ENCODE measurements at regions not wholly inside any gene's neighbourhood (a gene's known extent, or its start where the extent isn't known, plus 50 kb on each side); places are given as distances from the start of the nearest gene placed in this dataset.

DNA sequence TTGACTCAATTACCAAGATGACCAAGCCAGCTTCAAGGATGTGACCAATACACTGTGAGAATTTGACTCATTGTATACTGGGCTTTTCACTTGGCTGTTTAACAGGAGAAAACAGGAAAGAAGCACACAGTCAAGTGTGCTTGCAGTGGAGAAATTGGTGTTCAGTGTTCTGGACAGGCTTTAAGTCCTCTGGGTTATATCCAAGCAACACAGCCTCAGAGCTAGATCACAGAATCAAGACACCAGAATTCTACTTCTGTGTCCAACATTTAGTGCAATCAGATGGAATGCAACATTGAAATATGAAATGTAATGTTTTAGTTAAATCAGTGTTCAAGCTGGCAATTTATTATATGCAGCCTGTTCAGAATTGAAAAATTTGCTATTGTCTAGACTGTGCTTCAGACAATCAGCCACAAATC lies 694.4 kb downstream of the LTN1 start:
- Histone ChIP-seq H3K36me3 (ENCODE audit: low read length) (no peaks in the 10 kb centered on the region), H2AFZ (ENCODE audit: low read depth, low read length, severe bottlenecking) (no peak overlapping the region), H4K20me1 (ENCODE audit: low read depth, low read length) (no peaks in the 10 kb centered on the region), H3K27ac (ENCODE audit: low read depth, low read length) (no peak overlapping the region), H3K79me2 (ENCODE audit: insufficient read depth, low read length) (no peaks in the 10 kb centered on the region), H3K9me2 (replicated peaks; ENCODE audit: insufficient read depth, low read length) (no peaks in the 10 kb centered on the region), H3K9me3 (ENCODE audit: insufficient read depth, low read length) (no peaks in the 10 kb centered on the region), H3K27me3 (ENCODE audit: low read length) (no peaks in the 10 kb centered on the region), H3K4me2 (ENCODE audit: low read depth, low read length, poor library complexity, severe bottlenecking) (no peak overlapping the region), H3K4me3 (ENCODE audit: insufficient read depth, low read length, poor library complexity, severe bottlenecking) (no peak overlapping the region), H3K9ac (ENCODE audit: low read length) (no peak overlapping the region), H3F3A (ENCODE audit: insufficient read depth) (no peaks in the 10 kb centered on the region)
- TF ChIP-seq, protein P1, sequence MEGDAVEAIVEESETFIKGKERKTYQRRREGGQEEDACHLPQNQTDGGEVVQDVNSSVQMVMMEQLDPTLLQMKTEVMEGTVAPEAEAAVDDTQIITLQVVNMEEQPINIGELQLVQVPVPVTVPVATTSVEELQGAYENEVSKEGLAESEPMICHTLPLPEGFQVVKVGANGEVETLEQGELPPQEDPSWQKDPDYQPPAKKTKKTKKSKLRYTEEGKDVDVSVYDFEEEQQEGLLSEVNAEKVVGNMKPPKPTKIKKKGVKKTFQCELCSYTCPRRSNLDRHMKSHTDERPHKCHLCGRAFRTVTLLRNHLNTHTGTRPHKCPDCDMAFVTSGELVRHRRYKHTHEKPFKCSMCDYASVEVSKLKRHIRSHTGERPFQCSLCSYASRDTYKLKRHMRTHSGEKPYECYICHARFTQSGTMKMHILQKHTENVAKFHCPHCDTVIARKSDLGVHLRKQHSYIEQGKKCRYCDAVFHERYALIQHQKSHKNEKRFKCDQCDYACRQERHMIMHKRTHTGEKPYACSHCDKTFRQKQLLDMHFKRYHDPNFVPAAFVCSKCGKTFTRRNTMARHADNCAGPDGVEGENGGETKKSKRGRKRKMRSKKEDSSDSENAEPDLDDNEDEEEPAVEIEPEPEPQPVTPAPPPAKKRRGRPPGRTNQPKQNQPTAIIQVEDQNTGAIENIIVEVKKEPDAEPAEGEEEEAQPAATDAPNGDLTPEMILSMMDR (IDR thresholded peaks at IDR 0.05; ENCODE audit: insufficient read depth, low read length, poor library complexity, severe bottlenecking), result no peak
- no peak for TF ChIP-seq EZH2phosphoT487 (conservative IDR thresholded peaks at IDR 0.05; ENCODE audit: low read length)

GRCh38 chr21:28294051-28294450 lies 698.6 kb downstream of the LTN1 start:
- Histone ChIP-seq H3K9me3 (ENCODE audit: insufficient read depth, low read length) (no peaks in the 10 kb centered on the region), H3K9me2 (replicated peaks; ENCODE audit: insufficient read depth, low read length) (no peaks in the 10 kb centered on the region), H3K4me3 (ENCODE audit: insufficient read depth, low read length, poor library complexity, severe bottlenecking) (no peak overlapping the region), H3K4me2 (ENCODE audit: low read depth, low read length, poor library complexity, severe bottlenecking) (no peak overlapping the region), H3K36me3 (ENCODE audit: low read length) (no peaks in the 10 kb centered on the region), H2AFZ (ENCODE audit: low read depth, low read length, severe bottlenecking) (no peak overlapping the region), H3K27ac (ENCODE audit: low read depth, low read length) (no peak overlapping the region), H4K20me1 (ENCODE audit: low read depth, low read length) (no peaks in the 10 kb centered on the region), H3K9ac (ENCODE audit: low read length) (no peak overlapping the region), H3K27me3 (ENCODE audit: low read length) (no peaks in the 10 kb centered on the region), H3K79me2 (ENCODE audit: insufficient read depth, low read length) (no peaks in the 10 kb centered on the region), H3F3A (ENCODE audit: insufficient read depth) (no peaks in the 10 kb centered on the region)
- no peak for TF ChIP-seq EZH2phosphoT487 (conservative IDR thresholded peaks at IDR 0.05; ENCODE audit: low read length)
- TF ChIP-seq, protein P1 (IDR thresholded peaks at IDR 0.05; ENCODE audit: insufficient read depth, low read length, poor library complexity, severe bottlenecking), result no peak

- no peaks in the 10 kb centered on the region for H3K27me3 ChIP-seq (ENCODE audit: low read length)
- H3K9ac ChIP-seq (ENCODE audit: low read length), result no peak overlapping the region
- no peaks in the 10 kb centered on the region for H3K79me2 ChIP-seq (ENCODE audit: insufficient read depth, low read length)
- H3K36me3 ChIP-seq (ENCODE audit: low read length), result 0 out of 2 replicates have a peak, but pooled peaks cover 2% of the 10 kb centered on the region
- H3K4me2 ChIP-seq (ENCODE audit: low read depth, low read length, poor library complexity, severe bottlenecking), result no peak overlapping the region
- no peaks in the 10 kb centered on the region for H3K9me2 ChIP-seq (replicated peaks; ENCODE audit: insufficient read depth, low read length)
- no peak overlapping the region for H3K4me3 ChIP-seq (ENCODE audit: insufficient read depth, low read length, poor library complexity, severe bottlenecking)
- H4K20me1 ChIP-seq (ENCODE audit: low read depth, low read length), result no peaks in the 10 kb centered on the region
- no peaks in the 10 kb centered on the region for H3F3A ChIP-seq (ENCODE audit: insufficient read depth)
- H3K9me3 ChIP-seq (ENCODE audit: insufficient read depth, low read length), result 0 out of 2 replicates have a peak, but pooled peaks cover 10% of the 10 kb centered on the region
- TF ChIP-seq EZH2phosphoT487 (conservative IDR thresholded peaks at IDR 0.05; ENCODE audit: low read length), result no peak
- TF ChIP-seq, protein P1 (IDR thresholded peaks at IDR 0.05; ENCODE audit: insufficient read depth, low read length, poor library complexity, severe bottlenecking), result no peak
- H3K27ac ChIP-seq (ENCODE audit: low read depth, low read length), result no peak overlapping the region
- no peak overlapping the region for H2AFZ ChIP-seq (ENCODE audit: low read depth, low read length, severe bottlenecking)
Measured at GRCh38 chr21:28283641-28284490, 708.8 kb downstream of the LTN1 start.
